ENCODE measurements at regions not wholly inside any gene's neighbourhood (a gene's known extent, or its start where the extent isn't known, plus 50 kb on each side); places are given as distances from the start of the nearest gene placed in this dataset.

GRCh38 chr11:104830508-104830907, 67.8 kb downstream of the CASP12 start:
- no peak for DNase-seq (ENCODE audit: low read depth)

- no peak for DNase-seq (ENCODE audit: low read depth)
These were observed 68.2 kb downstream of the CASP12 start for GRCh38 chr11:104830080-104830479.

- DNase-seq (ENCODE audit: low read depth), result no peak
These were observed 71.5 kb downstream of the CASP12 start for GRCh38 chr11:104826772-104827171.

- DNase-seq (ENCODE audit: low read depth), result no peak
These were observed 74.6 kb downstream of the CASP12 start for GRCh38 chr11:104823657-104824056.

- no peak for DNase-seq (ENCODE audit: low read depth)
These were observed 77.8 kb downstream of the CASP12 start for GRCh38 chr11:104820431-104820830.

GRCh38 chr11:104819603-104820002, 78.7 kb downstream of the CASP12 start:
- DNase-seq (ENCODE audit: low read depth), result no peak

GRCh38 chr11:104819107-104819506, 79.2 kb downstream of the CASP12 start:
- no peak for DNase-seq (ENCODE audit: low read depth)

- no peak for DNase-seq (ENCODE audit: low read depth)
These were observed 80.3 kb downstream of the CASP12 start for GRCh38 chr11:104817973-104818372.

GRCh38 chr11:104813532-104813931, 84.7 kb downstream of the CASP12 start:
- no peak for DNase-seq (ENCODE audit: low read depth)

- DNase-seq (ENCODE audit: low read depth), result no peak
These were observed 86.0 kb downstream of the CASP12 start for GRCh38 chr11:104812103-104812788.

- no peak for DNase-seq (ENCODE audit: low read depth)
These were observed 94.5 kb downstream of the CASP12 start for GRCh38 chr11:104803776-104804175.

- no peak for DNase-seq (ENCODE audit: low read depth)
These were observed 99.0 kb downstream of the CASP12 start for GRCh38 chr11:104799251-104799650.

- DNase-seq (ENCODE audit: low read depth), result no peak
These were observed 99.5 kb downstream of the CASP12 start for GRCh38 chr11:104798789-104799188.

GRCh38 chr11:104796301-104796700, 102.0 kb downstream of the CASP12 start:
- no peak for DNase-seq (ENCODE audit: low read depth)

- DNase-seq (ENCODE audit: low read depth), result no peak
These were observed 102.6 kb downstream of the CASP12 start for GRCh38 chr11:104795501-104796213.

GRCh38 chr11:104792861-104793260, 105.4 kb downstream of the CASP12 start:
- no peak for DNase-seq (ENCODE audit: low read depth)

- no peak for DNase-seq (ENCODE audit: low read depth)
These were observed 106.4 kb downstream of the CASP12 start for GRCh38 chr11:104791896-104792295.

GRCh38 chr11:104784684-104785460, 113.4 kb downstream of the CASP12 start:
- no peak for DNase-seq (ENCODE audit: low read depth)

- DNase-seq (ENCODE audit: low read depth), result no peak
These were observed 115.0 kb downstream of the CASP12 start for GRCh38 chr11:104783241-104783640.

GRCh38 chr11:104782377-104782754, 115.9 kb downstream of the CASP12 start:
- DNase-seq (ENCODE audit: low read depth), result no peak

- no peak for DNase-seq (ENCODE audit: low read depth)
These were observed 116.4 kb downstream of the CASP12 start for GRCh38 chr11:104781719-104782376.

GRCh38 chr11:104781037-104781436, 117.2 kb downstream of the CASP12 start:
- DNase-seq (ENCODE audit: low read depth), result no peak

Measured in activated T-helper 9 cell treated with anti-CD3 and anti-CD28 coated beads, Interleukin-2, amount 50 U/mL, for 16 hours (primary cell).